ENCODE measurements at regions not wholly inside any gene's neighbourhood (a gene's known extent, or its start where the extent isn't known, plus 50 kb on each side); places are given as distances from the start of the nearest gene placed in this dataset.

- H3K27ac Mint-ChIP-seq (ENCODE audit: unreplicated experiment), result no peak overlapping the region
- no peak overlapping the region for H3K4me3 Mint-ChIP-seq (ENCODE audit: unreplicated experiment)
- H3K27me3 Mint-ChIP-seq (ENCODE audit: unreplicated experiment), result no peaks in the 10 kb centered on the region
- DNase-seq, result no peak
- no peaks in the 10 kb centered on the region for H3K4me1 Mint-ChIP-seq (ENCODE audit: low read depth, unreplicated experiment)
- no peaks in the 10 kb centered on the region for H3K9me3 Mint-ChIP-seq (ENCODE audit: unreplicated experiment)
- H3K36me3 Mint-ChIP-seq (ENCODE audit: unreplicated experiment), result no peaks in the 10 kb centered on the region
- TF ChIP-seq CTCF (IDR thresholded peaks at IDR 0.05; ENCODE audit: partially characterized antibody, unreplicated experiment), result no peak
Observed at GRCh38 chr13:37357548-37357947, 241.0 kb downstream of the POSTN start.

- no peaks in the 10 kb centered on the region for H3K36me3 Mint-ChIP-seq (ENCODE audit: unreplicated experiment)
Observed at GRCh38 chr13:37353911-37354310, 244.7 kb downstream of the POSTN start.

GRCh38 chr13:37351211-37351610, 245.7 kb upstream of the CSNK1A1L start:
- no peaks in the 10 kb centered on the region for H3K27me3 Mint-ChIP-seq (ENCODE audit: unreplicated experiment)
- DNase-seq, result no peak
- H3K4me3 Mint-ChIP-seq (ENCODE audit: unreplicated experiment), result no peak overlapping the region
- peaks cover 2% of the 10 kb centered on the region for H3K4me1 Mint-ChIP-seq (ENCODE audit: low read depth, unreplicated experiment)
- no peaks in the 10 kb centered on the region for H3K36me3 Mint-ChIP-seq (ENCODE audit: unreplicated experiment)
- H3K27ac Mint-ChIP-seq (ENCODE audit: unreplicated experiment), result no peak overlapping the region
- H3K9me3 Mint-ChIP-seq (ENCODE audit: unreplicated experiment), result no peaks in the 10 kb centered on the region
- TF ChIP-seq CTCF (IDR thresholded peaks at IDR 0.05; ENCODE audit: partially characterized antibody, unreplicated experiment), result no peak

More at GRCh38 chr13:37353911-37354310, 244.7 kb downstream of the POSTN start:
- no peak for DNase-seq
- Mint-ChIP-seq H3K9me3 (ENCODE audit: unreplicated experiment) (no peaks in the 10 kb centered on the region), H3K27ac (ENCODE audit: unreplicated experiment) (no peak overlapping the region), H3K4me3 (ENCODE audit: unreplicated experiment) (no peak overlapping the region), H3K4me1 (ENCODE audit: low read depth, unreplicated experiment) (no peaks in the 10 kb centered on the region), H3K27me3 (ENCODE audit: unreplicated experiment) (no peaks in the 10 kb centered on the region)
- no peak for TF ChIP-seq CTCF (IDR thresholded peaks at IDR 0.05; ENCODE audit: partially characterized antibody, unreplicated experiment)

GRCh38 chr13:37349916-37350315, 244.5 kb upstream of the CSNK1A1L start:
- no peak for DNase-seq
- no peak overlapping the region for H3K4me3 Mint-ChIP-seq (ENCODE audit: unreplicated experiment)
- H3K27ac Mint-ChIP-seq (ENCODE audit: unreplicated experiment), result no peak overlapping the region
- H3K27me3 Mint-ChIP-seq (ENCODE audit: unreplicated experiment), result no peaks in the 10 kb centered on the region
- no peak for TF ChIP-seq CTCF (IDR thresholded peaks at IDR 0.05; ENCODE audit: partially characterized antibody, unreplicated experiment)
- no peaks in the 10 kb centered on the region for H3K9me3 Mint-ChIP-seq (ENCODE audit: unreplicated experiment)
- no peaks in the 10 kb centered on the region for H3K36me3 Mint-ChIP-seq (ENCODE audit: unreplicated experiment)
- peaks cover 2% of the 10 kb centered on the region for H3K4me1 Mint-ChIP-seq (ENCODE audit: low read depth, unreplicated experiment)

- Mint-ChIP-seq H3K36me3 (ENCODE audit: unreplicated experiment) (no peaks in the 10 kb centered on the region), H3K9me3 (ENCODE audit: unreplicated experiment) (peaks cover 3% of the 10 kb centered on the region), H3K27ac (ENCODE audit: unreplicated experiment) (no peak overlapping the region), H3K4me3 (ENCODE audit: unreplicated experiment) (no peak overlapping the region), H3K4me1 (ENCODE audit: low read depth, unreplicated experiment) (peaks cover 2% of the 10 kb centered on the region), H3K27me3 (ENCODE audit: unreplicated experiment) (no peaks in the 10 kb centered on the region)
- DNase-seq, result no peak
- TF ChIP-seq CTCF (IDR thresholded peaks at IDR 0.05; ENCODE audit: partially characterized antibody, unreplicated experiment), result no peak
Observed at GRCh38 chr13:37348916-37349643, 243.6 kb upstream of the CSNK1A1L start.

Measured in glutamatergic neuron (in vitro differentiated cells).